Right lung (tissue), 2 donors: ENCODE measurements at regions not wholly inside any gene's neighbourhood (a gene's known extent, or its start where the extent isn't known, plus 50 kb on each side); places are given as distances from the start of the nearest gene placed in this dataset.
"Not testable (repeated sequence)": the region's sequence is repeated elsewhere in the genome, so short reads cannot be mapped to it uniquely, and the experiment has no call there.

ENCODE experiments used
- DNase-seq, 2 donors: peaks; one replicate each; pipeline ENCODE4 v3.0.0-alpha.2; 2013

DNA sequence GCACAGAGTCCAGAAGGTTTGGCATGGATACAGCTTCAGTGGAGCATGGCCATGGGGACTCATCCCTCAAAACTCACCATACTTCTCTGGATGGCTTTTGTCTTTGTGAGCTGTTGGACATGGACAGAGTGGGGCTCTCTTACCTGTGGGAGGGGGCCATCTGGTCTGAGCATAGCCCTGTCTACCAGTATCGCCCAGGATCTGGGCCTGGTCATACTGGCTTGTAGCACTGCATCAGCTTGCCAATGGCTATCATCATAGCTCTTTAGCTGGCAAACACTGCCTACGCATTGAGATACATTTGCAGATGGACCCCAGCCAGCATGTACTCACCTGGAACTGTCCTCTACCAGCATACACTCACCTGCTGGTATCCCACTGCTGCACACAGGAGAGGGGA, 975.2 kb upstream of the NOVA1 start:
- DNase-seq: no peak

DNA sequence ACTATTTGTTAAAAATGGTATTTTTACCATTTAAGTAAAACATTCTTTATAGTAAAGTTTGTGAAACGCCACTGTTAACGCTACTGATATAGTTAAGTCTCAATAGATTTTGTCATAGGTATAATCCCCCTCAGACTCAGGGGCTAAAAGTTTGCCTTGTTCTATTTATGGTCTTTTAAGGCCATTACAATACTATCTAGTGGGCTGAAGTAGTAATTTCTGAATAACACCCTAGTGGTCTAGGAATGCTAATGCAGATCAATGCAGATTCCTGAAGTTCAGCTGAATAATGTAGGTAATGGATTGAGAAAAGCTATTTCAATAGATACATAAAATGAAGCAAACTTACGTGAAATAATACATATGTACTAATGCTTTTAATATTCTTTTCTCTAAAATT, 989.3 kb upstream of the NOVA1 start:
- no peak for DNase-seq

DNA sequence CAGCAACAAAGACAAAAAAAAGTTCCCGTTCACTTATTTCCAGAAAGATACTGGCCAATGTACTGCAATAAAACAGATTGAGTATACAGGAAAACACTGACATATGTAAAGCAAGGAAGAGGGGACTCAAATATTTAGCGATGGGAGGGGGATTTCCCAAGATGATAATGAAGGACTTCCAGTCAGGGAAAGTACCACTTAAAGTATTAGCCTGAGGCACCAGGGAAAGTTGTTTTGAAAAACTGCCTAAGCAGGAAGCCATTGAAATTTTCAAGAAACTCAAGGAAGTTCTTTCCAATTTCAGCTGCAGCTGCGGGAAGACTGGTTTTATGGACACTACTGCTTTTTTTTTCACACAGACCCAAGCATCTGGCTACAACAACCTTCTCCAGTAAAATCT, 1007.4 kb upstream of the NOVA1 start:
- DNase-seq: no peak

DNA sequence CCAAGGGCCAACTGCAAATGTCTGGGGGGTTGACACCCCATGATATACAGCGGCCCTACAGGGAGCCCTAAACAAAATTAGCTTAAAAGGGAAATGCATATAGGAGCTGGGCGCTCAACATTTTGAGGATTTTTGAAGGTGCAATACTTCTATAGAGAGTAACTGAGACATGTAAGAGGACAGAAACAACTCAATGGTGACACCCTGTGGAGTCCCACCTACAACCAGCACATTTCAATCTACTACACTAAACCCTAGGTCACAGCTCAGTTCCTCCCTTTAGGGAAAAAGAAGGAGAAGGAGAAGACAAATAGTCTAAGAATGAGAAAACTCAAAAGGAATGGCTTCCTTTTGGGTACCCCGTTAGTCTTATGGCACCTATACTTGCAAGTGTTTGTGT, 1010.5 kb upstream of the NOVA1 start:
- DNase-seq: no peak

DNA sequence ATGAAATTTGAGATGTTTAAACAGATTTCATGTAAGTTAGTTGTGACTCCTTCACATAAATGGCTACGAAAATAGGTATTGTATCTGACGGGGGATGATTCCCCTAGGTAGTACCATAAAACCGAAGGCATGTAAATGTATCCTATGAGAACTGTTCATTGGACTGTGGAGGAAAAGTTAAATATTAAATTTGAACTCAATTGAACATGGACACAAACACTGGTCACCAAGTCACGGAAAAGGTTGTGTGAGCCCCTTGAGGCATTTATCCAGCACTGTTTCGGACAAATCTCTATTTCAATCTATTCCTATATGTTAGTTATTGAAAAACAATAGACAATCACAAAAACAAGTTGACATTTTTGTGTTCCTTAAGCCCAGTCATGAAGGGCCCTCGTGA, 1014.3 kb upstream of the NOVA1 start:
- no peak for DNase-seq

DNA sequence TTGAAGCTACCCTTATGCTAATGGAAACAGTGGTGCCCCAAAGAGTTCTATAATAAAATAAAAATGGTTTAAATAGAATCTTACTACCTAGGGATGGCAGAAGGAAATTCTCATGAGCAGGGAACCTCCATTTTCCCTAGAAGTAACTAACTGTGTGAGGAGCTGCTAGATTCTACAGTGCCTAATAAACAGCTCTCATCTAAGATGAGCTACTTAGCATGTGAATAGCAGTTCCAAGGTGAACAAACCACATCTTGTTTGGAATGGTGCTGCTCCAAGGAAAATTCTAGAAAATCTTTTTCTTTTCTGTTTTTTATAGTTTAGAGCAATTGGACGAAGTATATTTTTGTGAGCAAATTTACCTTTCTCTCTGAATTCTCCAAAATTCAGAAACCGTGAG, 1015.3 kb upstream of the NOVA1 start:
- no peak for DNase-seq

DNA sequence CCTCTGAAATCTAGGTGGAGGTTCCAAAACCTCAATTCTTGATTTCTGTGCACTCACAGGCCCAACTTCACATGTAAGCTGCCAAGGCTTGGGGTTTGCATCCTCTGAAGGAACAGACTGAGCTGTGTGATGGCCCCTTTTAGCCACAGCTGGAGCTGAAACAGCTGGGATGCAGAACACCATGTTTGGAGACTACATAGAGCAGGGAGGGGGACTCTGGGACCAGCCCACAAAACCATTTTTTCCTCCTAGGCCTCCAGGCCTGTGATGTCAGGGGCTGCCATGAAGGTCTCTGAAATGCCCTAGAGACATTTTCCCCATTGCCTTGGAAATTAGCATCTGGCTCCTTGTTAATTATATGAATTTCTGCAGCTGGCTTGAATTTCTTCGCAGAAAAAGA, 1025.9 kb upstream of the NOVA1 start:
- no peak for DNase-seq

DNA sequence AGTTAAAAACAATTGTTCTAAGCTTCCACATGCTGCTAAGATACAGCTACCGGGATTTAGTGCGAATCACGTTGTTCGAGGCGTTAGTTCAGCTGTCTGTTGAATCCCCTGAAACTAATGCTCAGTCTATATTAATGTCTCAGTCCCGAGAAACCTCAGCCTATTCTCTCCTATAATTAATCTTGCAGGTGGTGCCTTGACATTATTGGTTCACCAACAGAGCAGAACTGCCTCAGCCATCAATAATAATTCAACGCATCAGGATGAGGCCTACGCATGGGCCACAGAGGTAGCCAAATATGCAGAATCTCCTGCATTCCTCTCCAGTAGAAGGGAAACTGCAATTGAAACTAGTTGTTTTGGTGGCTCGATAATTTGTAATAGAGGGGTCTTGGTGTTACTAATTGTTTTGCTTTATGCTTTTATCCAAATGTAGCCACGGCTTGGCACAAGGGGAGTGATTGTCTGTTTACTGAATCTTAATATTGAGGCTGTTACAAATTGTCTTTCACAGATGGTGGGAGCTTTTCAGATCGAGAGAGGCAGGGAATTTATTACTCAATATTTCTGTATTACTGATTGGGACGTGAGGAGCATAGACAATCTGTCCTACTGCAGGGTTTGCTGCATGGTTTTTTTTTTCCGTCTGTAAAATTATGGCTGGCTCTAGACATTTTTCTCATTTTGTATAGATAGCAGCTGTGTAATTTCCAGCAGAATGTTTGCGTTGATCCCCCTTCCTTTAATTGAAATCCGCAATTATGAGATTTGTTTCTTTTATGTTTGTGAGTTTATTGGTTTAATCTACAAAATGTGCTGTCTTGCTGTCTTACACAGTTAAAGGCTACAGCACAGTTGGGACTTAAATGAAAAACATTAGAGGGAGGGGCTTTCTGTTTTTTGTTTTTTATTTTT, 1036.5 kb upstream of the NOVA1 start:
- DNase-seq: no peak

DNA sequence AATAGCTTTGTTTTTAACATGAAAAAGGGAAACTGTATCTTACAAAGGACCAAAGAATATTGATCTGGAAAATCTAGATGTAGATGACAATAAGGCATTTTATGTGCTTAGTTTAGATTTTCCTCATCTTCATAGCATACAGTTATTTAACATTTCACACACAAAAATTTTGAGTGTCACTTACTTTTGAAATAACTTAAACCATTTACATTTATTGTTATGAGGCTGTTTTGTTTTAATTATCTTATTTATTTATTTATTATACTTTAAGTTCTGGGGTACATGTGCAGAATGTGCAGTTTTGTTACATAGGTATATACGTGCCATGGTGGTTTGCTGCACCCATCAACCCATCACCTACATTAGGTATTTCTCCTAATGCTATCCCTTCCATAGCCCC, 1042.9 kb upstream of the NOVA1 start:
- not testable (repeated sequence) for DNase-seq

DNA sequence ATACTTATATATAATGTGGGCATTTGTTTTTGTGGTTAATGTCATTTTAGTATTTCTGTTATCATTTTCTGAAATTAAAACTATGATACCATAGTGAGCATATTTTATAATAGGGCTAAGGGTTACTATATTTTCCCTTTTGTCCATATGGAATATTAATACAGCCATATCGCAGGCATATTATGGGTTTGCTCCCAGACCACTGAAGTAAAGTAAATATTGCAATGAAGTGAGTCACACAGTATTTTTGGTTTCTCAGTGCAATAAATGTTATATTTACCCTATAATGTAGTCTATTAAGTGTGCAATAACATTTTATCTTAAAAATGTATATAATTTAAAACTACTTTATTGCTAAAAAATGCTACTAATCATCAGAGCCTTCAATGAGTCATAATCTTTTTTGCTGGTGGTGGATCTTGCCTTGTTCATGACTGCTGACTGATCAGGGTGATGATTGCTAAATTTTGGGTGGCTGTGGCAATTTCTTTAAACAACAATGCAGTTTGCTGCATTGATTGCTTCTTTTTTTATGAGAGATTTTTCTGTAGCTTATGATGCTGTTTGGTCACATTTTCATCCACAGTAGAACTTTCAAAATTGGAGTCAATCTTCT, 1044.5 kb upstream of the NOVA1 start:
- no peak for DNase-seq

DNA sequence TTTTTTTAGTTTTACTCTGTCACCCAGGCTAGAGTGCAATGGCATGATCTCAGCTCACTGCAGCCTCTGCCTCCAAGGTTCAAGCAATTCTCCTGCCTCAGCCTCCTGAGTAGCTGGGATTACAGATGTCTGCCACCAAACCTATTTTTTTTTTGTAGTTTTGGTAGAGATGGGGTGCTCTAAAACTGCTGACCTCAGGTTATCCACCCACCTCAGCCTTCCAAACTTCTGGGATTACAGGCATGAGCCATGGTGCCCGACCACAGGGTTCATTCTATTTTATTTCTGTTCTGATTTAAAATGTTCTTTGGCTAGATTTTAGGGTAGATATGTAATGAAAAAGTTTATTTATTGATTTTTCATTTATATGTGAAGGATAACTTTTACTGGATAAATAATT, 1062.8 kb upstream of the NOVA1 start:
- DNase-seq: no peak

DNA sequence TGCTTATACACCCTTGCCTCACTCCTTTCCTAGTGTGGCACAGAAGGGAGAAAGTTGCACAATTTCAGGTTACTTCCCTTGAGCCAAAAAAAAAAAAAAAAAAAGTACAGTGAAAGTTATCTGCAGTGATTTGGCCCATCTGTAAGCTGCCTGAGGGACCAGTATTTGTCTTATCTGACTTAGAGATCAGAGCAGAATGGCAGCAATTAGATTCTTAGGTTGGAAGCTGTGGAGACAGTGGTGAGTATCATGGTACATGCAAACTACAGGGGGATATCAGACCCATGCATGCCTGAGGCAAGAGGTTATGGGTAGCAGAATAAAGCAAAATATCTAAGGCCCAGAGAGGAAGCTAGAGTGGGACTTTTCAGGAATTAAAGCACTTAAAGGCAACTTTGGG, 1070.7 kb upstream of the NOVA1 start:
- no peak for DNase-seq

DNA sequence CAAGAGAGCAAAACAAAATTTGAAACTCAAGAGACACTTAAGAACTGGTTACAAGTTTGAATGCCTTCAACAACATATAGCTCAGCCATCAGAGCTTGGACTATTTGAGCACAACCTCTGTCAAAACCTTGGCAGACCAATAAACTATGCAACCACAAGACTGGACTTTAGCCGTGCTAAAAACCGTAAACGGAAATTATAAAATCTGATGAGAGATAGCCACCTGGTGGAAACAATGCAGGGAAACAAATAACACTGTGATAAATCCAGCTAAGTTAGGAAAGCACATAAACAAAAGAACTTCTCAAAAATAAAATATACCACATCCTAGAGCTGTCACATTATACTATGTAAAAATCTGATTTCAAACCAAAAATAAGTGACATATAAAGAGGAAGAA, 1074.2 kb upstream of the NOVA1 start:
- no peak for DNase-seq

DNA sequence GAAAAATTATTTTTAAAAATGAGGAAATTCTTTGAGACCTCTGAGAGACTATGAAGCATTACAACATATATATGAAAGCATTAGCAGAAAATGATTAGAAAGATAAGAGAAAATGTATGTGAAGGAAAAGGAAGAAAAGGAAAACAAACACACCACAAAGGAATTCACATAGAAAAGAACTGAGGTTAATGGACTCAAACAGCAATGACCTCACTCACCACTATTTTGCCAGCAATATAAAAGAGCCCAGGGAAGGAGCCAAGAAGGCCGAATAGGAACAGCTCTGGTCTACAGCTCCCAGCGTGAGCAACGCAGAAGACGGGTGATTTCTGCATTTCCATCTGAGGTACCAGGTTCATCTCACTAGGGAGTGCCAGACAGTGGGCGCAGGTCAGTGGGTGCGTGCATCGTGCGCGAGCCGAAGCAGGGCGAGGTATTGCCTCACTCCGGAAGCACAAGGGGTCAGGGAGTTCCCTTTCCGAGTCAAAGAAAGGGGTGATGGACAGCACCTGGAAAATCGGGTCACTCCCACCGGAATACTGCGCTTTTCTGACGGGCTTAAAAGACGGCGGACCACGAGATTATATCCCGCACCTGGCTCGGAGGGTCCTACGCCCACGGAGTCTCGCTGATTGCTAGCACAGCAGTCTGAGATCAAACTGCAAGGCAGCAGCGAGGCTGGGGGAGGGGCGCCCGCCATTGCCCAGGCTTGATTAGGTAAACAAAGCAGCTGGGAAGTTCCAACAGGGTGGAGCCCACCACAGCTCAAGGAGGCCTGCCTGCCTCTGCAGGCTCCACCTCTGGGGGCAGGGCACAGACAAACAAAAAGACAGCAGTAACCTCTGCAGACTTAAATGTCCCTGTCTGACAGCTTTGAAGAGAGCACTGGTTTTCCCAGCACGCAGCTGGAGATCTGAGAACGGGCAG, 1075.2 kb upstream of the NOVA1 start:
- DNase-seq: not testable (repeated sequence)

DNA sequence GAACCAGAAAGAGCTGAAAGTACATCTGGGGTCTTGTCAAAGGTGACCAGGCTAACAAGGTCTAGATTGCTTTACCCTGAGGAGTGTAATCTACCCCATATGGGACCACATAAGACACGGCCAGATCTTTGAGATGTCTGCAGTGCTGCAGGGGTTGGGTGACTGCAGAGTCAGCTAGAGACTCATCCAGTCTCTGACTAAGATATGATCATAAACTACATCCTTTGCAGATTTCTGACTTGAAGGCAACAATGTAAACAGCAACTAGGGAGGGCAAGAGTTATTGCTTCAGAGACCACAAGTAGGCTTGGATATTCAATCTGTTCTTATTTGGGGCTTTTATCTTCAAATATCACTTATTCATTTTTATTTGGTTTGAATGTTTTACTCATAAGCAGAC, 1080.5 kb upstream of the FOXG1 start:
- DNase-seq: no peak

DNA sequence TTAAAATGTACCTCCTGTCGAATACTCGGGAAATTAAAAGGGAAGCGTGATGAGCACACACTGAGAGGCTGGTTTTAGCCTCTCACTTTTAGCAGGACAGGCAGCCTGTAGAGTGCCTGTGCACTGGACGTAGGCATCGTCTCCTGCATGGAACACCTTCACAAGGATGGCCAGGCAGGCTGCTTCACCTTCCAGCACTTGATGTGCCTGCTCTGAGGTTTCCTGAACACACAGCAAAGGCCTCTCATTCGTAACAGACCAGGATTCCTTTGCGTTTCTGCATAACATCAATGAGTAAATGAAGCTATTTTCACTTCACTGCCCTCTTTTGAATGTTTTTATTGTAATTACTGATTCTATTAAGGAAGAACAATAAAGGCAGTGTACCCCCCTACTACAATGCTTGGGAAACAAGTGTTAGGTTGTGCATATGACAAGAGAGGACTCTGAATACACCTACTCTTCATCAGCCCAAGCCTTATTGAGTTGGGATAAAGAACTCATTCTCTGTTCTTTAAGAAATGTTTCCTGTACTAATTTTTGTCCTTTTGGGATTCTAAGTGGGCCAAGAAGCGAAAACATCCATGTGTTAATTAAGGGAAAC, 1077.6 kb upstream of the FOXG1 start:
- DNase-seq: no peak

DNA sequence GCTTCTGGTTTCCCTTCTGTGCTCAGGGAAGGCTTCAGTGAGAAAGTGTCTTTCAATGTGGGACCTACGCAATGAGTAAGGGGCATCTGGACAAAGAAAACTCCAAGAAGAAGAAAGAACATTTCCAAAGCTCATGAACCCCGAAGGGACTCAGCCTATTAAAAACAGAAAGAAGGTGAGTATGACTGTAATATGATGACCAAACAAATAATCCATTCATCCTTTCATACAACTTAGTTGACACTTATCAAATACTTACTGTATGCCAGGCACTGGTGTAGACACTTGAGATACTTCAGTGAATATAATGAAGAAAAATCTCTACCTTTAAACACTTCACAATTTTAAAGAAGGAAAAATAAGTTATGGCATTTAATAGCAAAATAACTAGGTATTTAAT, 1054.2 kb upstream of the FOXG1 start:
- DNase-seq: no peak

DNA sequence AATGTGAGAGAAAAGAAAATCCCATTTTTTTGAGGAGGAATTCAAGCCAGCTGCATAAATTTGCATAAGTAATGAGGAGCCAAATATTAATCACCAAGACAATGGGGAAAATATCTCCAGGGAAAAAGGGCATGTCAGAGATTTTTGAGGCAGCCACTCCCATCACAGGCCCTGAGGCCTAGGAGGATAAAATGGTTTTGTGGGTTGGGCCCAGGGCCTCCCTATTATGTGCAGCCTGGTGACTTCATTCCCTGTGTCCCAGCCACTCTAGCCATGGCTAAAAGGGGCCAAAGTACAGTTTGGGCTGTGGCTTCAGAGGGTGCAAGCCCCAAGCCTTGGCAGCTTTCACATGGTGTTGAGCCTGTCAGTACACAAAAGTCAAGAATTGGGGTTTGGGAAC, 1051.0 kb upstream of the FOXG1 start:
- no peak for DNase-seq

DNA sequence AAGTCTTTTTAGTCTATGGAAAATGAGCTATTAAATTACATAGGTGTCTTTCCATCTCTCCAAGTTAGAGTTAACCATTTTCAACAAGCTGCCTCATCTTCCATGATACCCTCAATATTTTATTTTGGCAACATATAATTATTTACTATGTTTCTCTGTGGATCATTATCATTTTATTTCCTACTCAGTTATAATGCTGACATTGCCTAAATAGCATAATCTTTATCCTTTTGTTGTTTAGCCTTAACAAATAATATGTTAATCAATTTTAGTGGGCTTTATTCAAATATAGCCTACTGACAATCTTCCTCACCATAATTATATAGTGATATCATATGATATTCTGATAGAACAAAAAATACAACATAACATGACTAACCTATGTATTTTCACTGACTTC, 1044.8 kb upstream of the FOXG1 start:
- DNase-seq: no peak

DNA sequence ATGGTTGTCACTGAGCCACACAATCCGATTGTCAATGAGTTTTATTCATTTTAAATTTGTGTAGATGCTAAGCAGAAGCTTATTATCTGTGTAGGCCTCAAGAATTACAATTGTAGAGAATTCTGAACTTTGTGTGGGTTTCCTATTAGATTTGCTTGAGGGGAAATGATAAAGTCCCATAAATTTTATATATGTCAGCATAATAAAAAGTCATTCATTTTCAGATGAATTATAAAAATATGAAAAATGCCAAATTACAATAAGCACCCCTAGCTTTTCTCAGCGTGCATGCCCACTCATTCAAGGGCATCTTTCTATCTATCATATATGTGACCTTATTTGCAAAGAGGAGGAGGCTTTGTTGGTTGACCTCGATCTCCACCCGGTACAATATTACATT, 1041.1 kb upstream of the FOXG1 start:
- no peak for DNase-seq

DNA sequence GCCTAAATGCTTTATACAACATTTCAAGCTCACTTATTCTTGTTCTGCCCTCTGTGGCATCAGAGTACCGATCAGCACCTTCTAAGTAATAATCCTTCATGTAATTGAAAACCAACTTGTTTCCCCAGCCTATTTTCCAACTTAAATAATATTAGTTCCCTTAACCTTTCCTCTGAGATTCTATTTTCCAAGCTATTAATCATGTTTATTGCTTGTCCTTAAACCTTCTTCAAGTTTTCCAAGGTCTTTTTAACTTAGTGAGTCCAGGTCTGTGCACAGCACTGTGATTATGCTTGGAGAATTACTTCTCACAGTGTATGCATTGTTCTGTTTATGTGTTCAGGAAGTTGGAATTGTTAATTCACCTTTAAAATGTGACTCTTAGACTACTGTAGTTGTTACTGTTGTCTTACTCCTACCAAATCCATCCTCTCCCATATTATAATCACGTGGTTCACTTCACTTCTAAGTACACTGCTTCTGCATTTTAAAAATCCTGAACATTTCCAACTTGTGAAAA, 1039.3 kb upstream of the FOXG1 start:
- no peak for DNase-seq

DNA sequence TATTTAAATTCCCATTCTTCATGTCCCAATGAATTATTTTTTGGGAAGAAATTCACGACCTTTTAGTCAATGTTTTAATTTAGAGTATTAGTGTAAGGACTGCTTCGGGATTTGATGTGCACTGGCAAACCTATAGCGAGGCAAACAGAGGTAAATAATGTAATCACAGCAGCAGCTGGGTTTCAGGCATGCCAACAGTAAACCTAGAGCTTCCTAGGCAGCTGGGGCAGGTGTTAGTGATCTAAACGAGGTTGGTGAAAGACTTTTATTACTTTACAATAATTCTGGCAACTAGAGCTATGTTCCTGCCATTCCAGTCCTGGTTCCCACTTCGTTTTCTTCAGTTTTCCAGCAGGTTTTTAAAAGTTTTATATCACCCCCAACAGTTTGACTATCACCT, 1036.4 kb upstream of the FOXG1 start:
- no peak for DNase-seq
